ENCODE measurements at regions not wholly inside any gene's neighbourhood (a gene's known extent, or its start where the extent isn't known, plus 50 kb on each side); places are given as distances from the start of the nearest gene placed in this dataset.

DNA sequence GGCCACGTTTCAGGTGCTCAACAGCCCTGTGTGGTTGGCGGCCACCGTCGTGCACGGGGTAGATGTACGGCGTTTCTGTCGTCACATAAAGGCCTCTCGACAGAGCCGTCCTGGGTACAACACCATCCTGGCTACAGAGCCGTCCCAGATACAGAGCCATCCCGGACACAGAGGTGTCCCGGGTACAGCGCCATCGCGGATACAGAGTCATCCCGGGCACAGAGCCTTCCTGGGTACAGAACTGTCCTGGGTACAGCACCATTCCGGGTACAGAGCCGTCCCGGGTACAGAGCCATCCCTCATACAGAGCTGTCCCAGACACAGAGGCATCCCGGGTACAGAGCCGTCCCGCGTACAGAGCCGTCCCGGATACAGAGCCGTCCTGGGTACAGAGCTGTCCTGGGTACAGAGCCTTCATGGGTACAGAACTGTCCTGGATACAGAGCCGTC, 222.7 kb upstream of the SOX1 start:
- Histone ChIP-seq H3K9me3 (ENCODE audit: control insufficient read depth in 4 of 4, insufficient read depth in 3 of 4, low read length in 3 of 4) (peaks cover 0 to 8% (median 0%) of the 10 kb centered on the region in 4 donors), H3K4me1 (ENCODE audit: control insufficient read depth in 5 of 5, insufficient read depth in 5 of 5, low read length in 5 of 5) (peaks cover 0 to 7% (median 0%) of the 10 kb centered on the region in 5 donors), H3K27ac (ENCODE audit: low read depth in 1 of 2, low read length in 1 of 2) (no peak overlapping the region), H3K27me3 (ENCODE audit: control insufficient read depth in 3 of 3, insufficient read depth in 3 of 3, low read length in 2 of 3) (peaks cover 0 to 12% (median 0%) of the 10 kb centered on the region in 3 donors), H3K36me3 (ENCODE audit: control insufficient read depth in 4 of 4, insufficient read depth in 4 of 4, low read length in 4 of 4) (no peaks in the 10 kb centered on the region), H3K9ac (ENCODE audit: insufficient read depth in 1 of 2, low read length in 2 of 2) (no peak overlapping the region), H3K4me3 (no peak overlapping the region)
- TF ChIP-seq, protein P1, sequence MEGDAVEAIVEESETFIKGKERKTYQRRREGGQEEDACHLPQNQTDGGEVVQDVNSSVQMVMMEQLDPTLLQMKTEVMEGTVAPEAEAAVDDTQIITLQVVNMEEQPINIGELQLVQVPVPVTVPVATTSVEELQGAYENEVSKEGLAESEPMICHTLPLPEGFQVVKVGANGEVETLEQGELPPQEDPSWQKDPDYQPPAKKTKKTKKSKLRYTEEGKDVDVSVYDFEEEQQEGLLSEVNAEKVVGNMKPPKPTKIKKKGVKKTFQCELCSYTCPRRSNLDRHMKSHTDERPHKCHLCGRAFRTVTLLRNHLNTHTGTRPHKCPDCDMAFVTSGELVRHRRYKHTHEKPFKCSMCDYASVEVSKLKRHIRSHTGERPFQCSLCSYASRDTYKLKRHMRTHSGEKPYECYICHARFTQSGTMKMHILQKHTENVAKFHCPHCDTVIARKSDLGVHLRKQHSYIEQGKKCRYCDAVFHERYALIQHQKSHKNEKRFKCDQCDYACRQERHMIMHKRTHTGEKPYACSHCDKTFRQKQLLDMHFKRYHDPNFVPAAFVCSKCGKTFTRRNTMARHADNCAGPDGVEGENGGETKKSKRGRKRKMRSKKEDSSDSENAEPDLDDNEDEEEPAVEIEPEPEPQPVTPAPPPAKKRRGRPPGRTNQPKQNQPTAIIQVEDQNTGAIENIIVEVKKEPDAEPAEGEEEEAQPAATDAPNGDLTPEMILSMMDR (IDR thresholded peaks at IDR 0.05; ENCODE audit: control extremely low read depth, extremely low read depth): no peak
- 88 to 93% methylated on average over 28 of the region's 28 CpGs for WGBS, 2 donors
- DNase-seq (no peak), ATAC-seq (ENCODE audit: insufficient read depth, low FRiP score) (no peak)

DNA sequence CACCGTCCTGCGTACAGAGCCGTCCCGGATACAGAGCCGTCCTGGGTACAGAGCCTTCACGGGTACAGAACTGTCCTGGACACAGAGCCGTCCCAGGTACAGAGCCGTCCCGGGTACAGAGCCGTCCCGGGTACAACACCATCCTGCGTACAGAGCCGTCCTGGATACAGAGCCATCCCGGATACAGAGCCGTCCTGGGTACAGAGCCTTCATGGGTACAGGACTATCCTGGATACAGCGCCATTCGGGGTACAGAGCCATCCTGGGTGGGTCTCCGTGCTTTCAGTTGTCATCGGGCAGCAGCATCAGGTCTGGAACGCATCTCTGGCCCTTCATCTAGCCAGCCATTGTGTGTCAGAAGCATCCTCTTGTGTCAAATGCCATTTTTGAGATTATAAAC, 222.3 kb upstream of the SOX1 start:
- Histone ChIP-seq H3K36me3 (ENCODE audit: control insufficient read depth in 4 of 4, insufficient read depth in 4 of 4, low read length in 4 of 4) (no peaks in the 10 kb centered on the region), H3K27me3 (ENCODE audit: control insufficient read depth in 3 of 3, insufficient read depth in 3 of 3, low read length in 2 of 3) (peaks cover 0 to 12% (median 0%) of the 10 kb centered on the region in 3 donors), H3K4me1 (ENCODE audit: control insufficient read depth in 5 of 5, insufficient read depth in 5 of 5, low read length in 5 of 5) (peaks cover 0 to 7% (median 0%) of the 10 kb centered on the region in 5 donors), H3K4me3 (no peak overlapping the region), H3K9ac (ENCODE audit: insufficient read depth in 1 of 2, low read length in 2 of 2) (no peak overlapping the region), H3K9me3 (ENCODE audit: control insufficient read depth in 4 of 4, insufficient read depth in 3 of 4, low read length in 3 of 4) (peaks cover 0 to 8% (median 0%) of the 10 kb centered on the region in 4 donors), H3K27ac (ENCODE audit: low read depth in 1 of 2, low read length in 1 of 2) (no peak overlapping the region)
- TF ChIP-seq, protein P1 (IDR thresholded peaks at IDR 0.05; ENCODE audit: control extremely low read depth, extremely low read depth): no peak
- ATAC-seq (ENCODE audit: insufficient read depth, low FRiP score) (no peak), DNase-seq (no peak)
- WGBS, 2 donors: 91 to 96% methylated on average over 20 of the region's 20 CpGs

DNA sequence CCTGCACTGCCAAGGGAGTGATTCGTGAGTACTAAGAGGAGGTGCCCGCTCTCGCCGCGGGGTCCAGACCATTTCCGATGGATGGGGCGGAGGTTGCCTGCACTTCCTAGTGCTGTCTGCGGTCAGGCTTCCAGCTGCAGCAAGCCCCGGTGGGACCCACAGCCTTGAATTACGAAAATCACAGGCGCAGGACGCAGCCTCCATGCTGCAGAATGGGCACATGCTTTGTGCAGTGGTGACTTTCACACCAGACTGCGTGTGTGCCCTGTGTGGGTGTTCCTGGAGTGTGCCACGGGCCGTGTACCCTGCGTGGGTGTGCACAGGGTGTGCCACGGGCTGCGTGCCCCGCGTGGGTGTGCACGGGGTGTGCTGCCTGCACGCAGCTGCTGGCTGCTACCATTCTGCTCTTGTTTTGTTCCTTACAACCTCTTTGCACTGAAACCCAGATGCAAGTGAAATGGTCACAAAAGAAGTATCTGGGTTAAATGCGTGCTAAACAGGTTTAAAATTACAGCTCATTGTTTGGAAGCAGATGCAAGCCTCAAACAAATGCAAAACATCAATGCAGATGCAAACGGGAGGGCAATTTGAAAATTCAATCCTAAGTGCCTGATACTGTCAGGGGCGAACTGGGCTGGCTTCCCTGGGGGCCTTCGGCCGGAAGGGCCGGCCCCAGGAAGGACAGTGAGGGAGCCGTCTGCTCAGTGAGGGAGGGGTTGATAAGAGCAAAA, 221.2 kb upstream of the SOX1 start:
- no peak overlapping the region for H3K9ac ChIP-seq (ENCODE audit: insufficient read depth in 1 of 2, low read length in 2 of 2)
- TF ChIP-seq, protein P1 (IDR thresholded peaks at IDR 0.05; ENCODE audit: control extremely low read depth, extremely low read depth): no peak
- no peaks in the 10 kb centered on the region for H3K36me3 ChIP-seq (ENCODE audit: control insufficient read depth in 4 of 4, insufficient read depth in 4 of 4, low read length in 4 of 4)
- no peak overlapping the region for H3K4me3 ChIP-seq
- H3K9me3 ChIP-seq (ENCODE audit: control insufficient read depth in 4 of 4, insufficient read depth in 3 of 4, low read length in 3 of 4): peaks cover 0 to 8% (median 0%) of the 10 kb centered on the region in 4 donors
- H3K4me1 ChIP-seq (ENCODE audit: control insufficient read depth in 5 of 5, insufficient read depth in 5 of 5, low read length in 5 of 5): peaks cover 0 to 7% (median 0%) of the 10 kb centered on the region in 5 donors
- H3K27ac ChIP-seq (ENCODE audit: low read depth in 1 of 2, low read length in 1 of 2): no peak overlapping the region
- no peak for ATAC-seq (ENCODE audit: insufficient read depth, low FRiP score)
- peaks cover 0 to 12% (median 0%) of the 10 kb centered on the region in 3 donors for H3K27me3 ChIP-seq (ENCODE audit: control insufficient read depth in 3 of 3, insufficient read depth in 3 of 3, low read length in 2 of 3)
- no peak for DNase-seq
- 17% methylated on average over 29 of the region's 29 CpGs for WGBS, 2 donors
